Pancreas (tissue), 10 donors: ENCODE measurements at regions not wholly inside any gene's neighbourhood (a gene's known extent, or its start where the extent isn't known, plus 50 kb on each side); places are given as distances from the start of the nearest gene placed in this dataset.

ENCODE experiments used
- ATAC-seq, 4 donors: fragments of 200-7000 bp; cut with Tn5 transposase; one replicate each; pipeline versions ENCODE4 v1.8.0 to v1.9.1; 2020; ENCODE audit warnings: mild to moderate bottlenecking in 4 of 4, moderate library complexity in 4 of 4
- DNase-seq, 6 donors: peaks; one replicate each; pipeline ENCODE4 v3.0.0-alpha.2; 2020
- FAIRE-seq: peaks from 2 replicates; lab custom pipeline; 2012; peaks lifted over from hg19 to GRCh38; lab: Jason Lieb, UNC
- H3K27ac ChIP-seq, 4 donors: fragments of 200-600 bp; sonication (generic); 1 replicate in 3 of 4; 2 replicates in 1 of 4; pipeline versions ENCODE4 v1.5.0 to v1.8.0; 2020
- H3K27me3 ChIP-seq, 4 donors: fragments of 200-600 bp; one replicate each; pipeline ENCODE4 v1.8.0; 2021
- H3K36me3 ChIP-seq, 3 donors: fragments of 200-600 bp; sonication (generic) in 1 of 3; one replicate each; pipeline versions ENCODE4 v1.5.0 to v1.8.0; 2020 to 2021
- H3K4me1 ChIP-seq, 3 donors: fragments of 200-600 bp; one replicate each; pipeline ENCODE4 v1.8.0; 2021
- H3K4me3 ChIP-seq, 4 donors: fragments of 200-600 bp; sonication (generic) in 2 of 4; one replicate each; pipeline versions ENCODE4 v1.5.0 to v1.8.0; 2020 to 2021
- H3K9me3 ChIP-seq, 4 donors: fragments of 200-600 bp; one replicate each; pipeline ENCODE4 v1.8.0; 2021
- CTCF ChIP-seq, 4 donors: fragments of 200-600 bp; sonication (generic) in 3 of 4; IDR thresholded peaks; one replicate each; pipeline versions ENCODE4 v1.5.0 to v1.8.0; 2021; ENCODE audit warnings: antibody characterized with exemption in 4 of 4
- WGBS, 2 donors: extraction: QIAGEN DNeasy Blood & Tissue Kit; methylation state at CpG; one replicate each; pipeline ENCODE4 v1.1.7; 2013; 5-methylcytosine and 5-hydroxymethylcytosine counted together
- intact Hi-C, 3 donors: fragments of 100-400 bp; cut with DNase I; formaldehyde crosslinking; loops; one replicate each; pipeline versions ENCODE4 v1.11.1 to v1.14.2; 2022
- donor health status: healthy with polysubstance abuse.
- donor health status: DM: no; HTN: no; CAD: no; lungs with moderate emphysema.
- donor health status: DM: no; HTN: no; CAD: no.
- donor health status: control.
- donor health status: control.
- donor health status: Bipolar disorder and iron deficiency.
- donor health status: DM: yes; HTN: yes; CAD: no.
- donor health status: DM: no; HTN: no; CAD: no.
- donor health status: DM: no; HTN: no; CAD: no.
- donor health status: DM: yes; HTN: yes; CAD: no.

- no peak overlapping the region for H3K27ac ChIP-seq
- no peak for FAIRE-seq
- DNase-seq: no peak
- H3K4me3 ChIP-seq: no peak overlapping the region
- no peaks in the 10 kb centered on the region for H3K36me3 ChIP-seq
- H3K4me1 ChIP-seq: no peaks in the 10 kb centered on the region
- intact Hi-C loops: no loop called here
- no peak for TF ChIP-seq CTCF (IDR thresholded peaks at IDR 0.05)
- ATAC-seq: no peak
- H3K27me3 ChIP-seq: no peaks in the 10 kb centered on the region
- 73 to 79% methylated on average over 4 of the region's 4 CpGs for WGBS, 2 donors
- H3K9me3 ChIP-seq: no peaks in the 10 kb centered on the region
Observed at GRCh38 chr6:165970001-165970400, 197.7 kb downstream of the TBXT start.

DNA sequence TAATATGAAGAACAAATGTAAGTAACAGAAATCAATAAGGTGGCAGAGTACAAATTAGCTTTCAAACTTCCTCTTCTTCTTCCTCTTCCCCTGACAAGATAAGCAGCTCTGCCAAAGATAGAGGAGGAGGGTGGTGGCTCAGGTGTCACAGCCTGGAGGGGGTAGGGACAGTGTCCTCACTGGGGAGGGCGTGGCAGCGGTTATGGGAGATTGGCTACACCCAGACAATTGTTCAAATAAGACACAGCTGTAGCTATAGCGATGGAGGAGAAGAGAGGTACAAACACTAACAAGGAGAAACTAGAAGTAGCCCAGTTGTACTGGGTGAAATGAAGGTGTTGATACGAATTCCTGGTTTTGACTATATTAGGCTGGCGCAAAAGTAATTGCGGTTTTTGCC, 198.5 kb downstream of the TBXT start:
- H3K27ac ChIP-seq: no peak overlapping the region
- no peak for FAIRE-seq
- H3K4me3 ChIP-seq: no peak overlapping the region
- H3K36me3 ChIP-seq: no peaks in the 10 kb centered on the region
- WGBS, 2 donors: 72 to 80% methylated on average over 6 of the region's 6 CpGs
- no peak for TF ChIP-seq CTCF (IDR thresholded peaks at IDR 0.05)
- no peaks in the 10 kb centered on the region for H3K9me3 ChIP-seq
- no peak for ATAC-seq
- intact Hi-C loops: no loop called here
- H3K4me1 ChIP-seq: no peaks in the 10 kb centered on the region
- no peak for DNase-seq
- H3K27me3 ChIP-seq: no peaks in the 10 kb centered on the region

- no peak for TF ChIP-seq CTCF (IDR thresholded peaks at IDR 0.05)
- intact Hi-C loops: no loop called here
- no peak for ATAC-seq
- no peak for DNase-seq
- FAIRE-seq: no peak
- Histone ChIP-seq H3K4me1 (no peaks in the 10 kb centered on the region), H3K27ac (no peak overlapping the region), H3K4me3 (no peak overlapping the region), H3K9me3 (no peaks in the 10 kb centered on the region), H3K36me3 (no peaks in the 10 kb centered on the region), H3K27me3 (no peaks in the 10 kb centered on the region)
- WGBS, 2 donors: 73 to 77% methylated on average over 3 of the region's 3 CpGs
Observed at GRCh38 chr6:165968408-165968807, 199.2 kb downstream of the TBXT start.

GRCh38 chr6:165967810-165968407, 199.7 kb downstream of the TBXT start:
- H3K4me1 ChIP-seq: no peaks in the 10 kb centered on the region
- no peak overlapping the region for H3K27ac ChIP-seq
- H3K36me3 ChIP-seq: no peaks in the 10 kb centered on the region
- intact Hi-C loops: no loop called here
- no peaks in the 10 kb centered on the region for H3K9me3 ChIP-seq
- no peaks in the 10 kb centered on the region for H3K27me3 ChIP-seq
- DNase-seq: no peak
- FAIRE-seq: no peak
- TF ChIP-seq CTCF (IDR thresholded peaks at IDR 0.05): no peak
- no peak for ATAC-seq
- WGBS, 2 donors: 58 to 67% methylated on average over 5 of the region's 5 CpGs
- no peak overlapping the region for H3K4me3 ChIP-seq

DNA sequence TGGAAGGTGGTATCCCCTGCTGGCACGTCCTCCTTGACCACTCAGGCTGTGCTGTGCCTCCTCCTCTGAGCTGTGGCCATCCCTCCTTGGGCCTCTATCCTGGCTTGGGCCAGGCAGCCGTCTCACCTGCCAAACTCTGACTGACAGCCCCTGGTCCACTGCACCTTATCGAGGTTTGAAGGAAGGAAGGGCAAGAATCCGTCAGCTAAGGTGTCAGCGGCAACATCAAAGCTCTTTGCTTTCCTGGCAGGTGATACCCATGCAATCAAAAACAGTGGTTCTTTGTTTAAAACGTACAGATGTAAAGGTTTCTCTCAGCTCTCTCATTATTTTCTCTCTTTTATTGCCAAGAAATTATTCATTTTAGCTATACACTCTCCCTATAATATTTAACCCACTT, 203.9 kb downstream of the TBXT start:
- intact Hi-C loops: no loop called here
- WGBS, 2 donors: 24% methylated on average over 6 of the region's 6 CpGs
- no peak for ATAC-seq
- Histone ChIP-seq H3K27ac (no peak overlapping the region), H3K27me3 (no peaks in the 10 kb centered on the region), H3K4me3 (no peak overlapping the region), H3K4me1 (no peaks in the 10 kb centered on the region), H3K9me3 (no peaks in the 10 kb centered on the region), H3K36me3 (no peaks in the 10 kb centered on the region)
- FAIRE-seq: no peak
- TF ChIP-seq CTCF (IDR thresholded peaks at IDR 0.05): no peak
- no peak for DNase-seq
